GM12875 (cell line): ENCODE measurements at regions not wholly inside any gene's neighbourhood (a gene's known extent, or its start where the extent isn't known, plus 50 kb on each side); places are given as distances from the start of the nearest gene placed in this dataset.

ENCODE experiments used
- H3K4me3 ChIP-seq: one replicate; pipeline ENCODE4 v1.5.1; 2011; ENCODE audit warnings: low read depth, low read length, control low read depth
- CTCF ChIP-seq: IDR thresholded peaks from 2 replicates; pipeline ENCODE4 v1.5.1; 2011; ENCODE audit warnings: low read depth, mild to moderate bottlenecking, control low read depth, inconsistent platforms, low read length, moderate library complexity, borderline replicate concordance; ENCODE audit not compliant: insufficient read depth

- H3K4me3 ChIP-seq, result no peak overlapping the region
- TF ChIP-seq CTCF, result no peak
Observed at GRCh38 chr6:148291876-148292275, 50.8 kb upstream of the SASH1 start.
